ENCODE measurements at regions not wholly inside any gene's neighbourhood (a gene's known extent, or its start where the extent isn't known, plus 50 kb on each side); places are given as distances from the start of the nearest gene placed in this dataset.

DNA sequence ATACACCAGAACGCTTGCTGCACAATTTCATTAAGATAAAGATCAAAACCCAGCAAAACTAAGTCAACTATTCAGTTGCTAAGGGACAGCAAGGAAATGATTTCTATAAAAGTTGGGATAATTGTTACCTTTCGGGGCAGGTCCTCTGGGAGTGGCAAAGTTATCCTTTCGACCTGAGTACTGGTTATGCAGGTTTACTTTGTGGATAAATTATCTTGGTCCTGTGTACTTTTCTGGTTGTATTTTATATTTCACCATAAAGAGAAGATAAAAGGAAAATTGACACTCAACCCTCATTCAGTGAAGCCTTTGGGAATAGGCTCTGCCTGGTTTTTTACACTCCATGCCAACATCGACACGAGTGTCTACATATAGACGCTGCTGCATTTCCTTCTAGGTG lies 146.5 kb downstream of the SYK start:
- Histone ChIP-seq H2AFZ (ENCODE audit: low read length) (no peak overlapping the region), H3K36me3 (ENCODE audit: insufficient read depth, low read length) (no peaks in the 10 kb centered on the region), H3K27ac (ENCODE audit: low read depth, low read length) (no peak overlapping the region), H3K4me3 (ENCODE audit: insufficient read depth, low read length) (no peak overlapping the region), H4K20me1 (ENCODE audit: insufficient read depth, low read length) (no peaks in the 10 kb centered on the region), H3K79me2 (ENCODE audit: insufficient read depth, low read length) (no peaks in the 10 kb centered on the region), H3K4me1 (ENCODE audit: insufficient read depth, low read length) (no peaks in the 10 kb centered on the region), H3K4me2 (ENCODE audit: insufficient read depth, low read length) (no peak overlapping the region), H3K9me3 (ENCODE audit: low read depth, low read length) (no peaks in the 10 kb centered on the region), H3K27me3 (ENCODE audit: insufficient read depth, low read length) (peaks cover 55% of the 10 kb centered on the region)
- TF ChIP-seq, protein P1, sequence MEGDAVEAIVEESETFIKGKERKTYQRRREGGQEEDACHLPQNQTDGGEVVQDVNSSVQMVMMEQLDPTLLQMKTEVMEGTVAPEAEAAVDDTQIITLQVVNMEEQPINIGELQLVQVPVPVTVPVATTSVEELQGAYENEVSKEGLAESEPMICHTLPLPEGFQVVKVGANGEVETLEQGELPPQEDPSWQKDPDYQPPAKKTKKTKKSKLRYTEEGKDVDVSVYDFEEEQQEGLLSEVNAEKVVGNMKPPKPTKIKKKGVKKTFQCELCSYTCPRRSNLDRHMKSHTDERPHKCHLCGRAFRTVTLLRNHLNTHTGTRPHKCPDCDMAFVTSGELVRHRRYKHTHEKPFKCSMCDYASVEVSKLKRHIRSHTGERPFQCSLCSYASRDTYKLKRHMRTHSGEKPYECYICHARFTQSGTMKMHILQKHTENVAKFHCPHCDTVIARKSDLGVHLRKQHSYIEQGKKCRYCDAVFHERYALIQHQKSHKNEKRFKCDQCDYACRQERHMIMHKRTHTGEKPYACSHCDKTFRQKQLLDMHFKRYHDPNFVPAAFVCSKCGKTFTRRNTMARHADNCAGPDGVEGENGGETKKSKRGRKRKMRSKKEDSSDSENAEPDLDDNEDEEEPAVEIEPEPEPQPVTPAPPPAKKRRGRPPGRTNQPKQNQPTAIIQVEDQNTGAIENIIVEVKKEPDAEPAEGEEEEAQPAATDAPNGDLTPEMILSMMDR (IDR thresholded peaks at IDR 0.05; ENCODE audit: extremely low read depth, low read depth, low read length) = no peak
- no peak for DNase-seq (ENCODE audit: insufficient read length, low spot score, missing footprints)

DNA sequence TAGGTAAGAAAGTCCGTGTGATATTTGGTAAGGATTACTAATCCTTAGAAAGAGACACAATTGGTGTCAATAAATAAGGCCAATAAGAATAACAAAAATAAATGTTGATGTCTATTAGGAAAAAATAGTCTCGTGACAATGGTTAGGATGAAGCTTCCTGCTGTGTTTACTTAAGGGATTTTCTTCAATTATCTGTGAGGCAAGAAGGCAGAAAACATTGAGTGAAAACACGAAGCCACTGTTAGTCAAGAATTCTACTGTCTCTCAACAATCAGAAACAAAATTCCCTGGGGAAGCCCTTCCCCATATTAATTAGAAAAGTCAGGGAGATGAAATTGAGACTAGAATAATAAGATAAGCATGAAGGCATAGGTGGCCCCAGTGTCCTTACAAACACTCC lies 149.0 kb downstream of the SYK start:
- Histone ChIP-seq H4K20me1 (ENCODE audit: insufficient read depth, low read length) (no peaks in the 10 kb centered on the region), H3K4me1 (ENCODE audit: insufficient read depth, low read length) (no peaks in the 10 kb centered on the region), H3K36me3 (ENCODE audit: insufficient read depth, low read length) (no peaks in the 10 kb centered on the region), H3K79me2 (ENCODE audit: insufficient read depth, low read length) (no peaks in the 10 kb centered on the region), H3K27me3 (ENCODE audit: insufficient read depth, low read length) (peaks cover 40% of the 10 kb centered on the region), H2AFZ (ENCODE audit: low read length) (no peak overlapping the region), H3K27ac (ENCODE audit: low read depth, low read length) (no peak overlapping the region), H3K4me2 (ENCODE audit: insufficient read depth, low read length) (no peak overlapping the region), H3K4me3 (ENCODE audit: insufficient read depth, low read length) (no peak overlapping the region), H3K9me3 (ENCODE audit: low read depth, low read length) (no peaks in the 10 kb centered on the region)
- TF ChIP-seq, protein P1 (IDR thresholded peaks at IDR 0.05; ENCODE audit: extremely low read depth, low read depth, low read length) = no peak
- DNase-seq (ENCODE audit: insufficient read length, low spot score, missing footprints) = no peak

DNA sequence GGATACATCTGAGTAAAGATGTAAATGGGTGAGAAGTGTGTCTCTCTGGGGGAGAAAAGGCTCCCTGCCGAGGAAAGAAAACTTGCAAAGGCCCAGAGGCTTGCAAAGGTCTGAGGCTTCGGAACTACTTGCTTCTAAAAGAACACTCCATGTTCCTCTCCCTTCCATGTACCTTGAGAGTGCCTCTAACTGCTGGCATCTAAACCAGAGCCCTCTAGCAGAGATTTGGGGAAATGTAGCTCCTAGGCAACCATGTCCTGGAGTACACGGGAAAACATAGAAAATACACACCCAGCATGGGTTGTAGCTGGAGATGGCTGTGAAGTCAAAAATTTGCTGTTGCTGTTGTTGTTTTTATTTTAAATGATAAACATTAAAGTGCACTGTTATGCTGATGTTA lies 151.6 kb downstream of the SYK start:
- TF ChIP-seq, protein P1 (IDR thresholded peaks at IDR 0.05; ENCODE audit: extremely low read depth, low read depth, low read length) = no peak
- H2AFZ ChIP-seq (ENCODE audit: low read length) = no peak overlapping the region
- H4K20me1 ChIP-seq (ENCODE audit: insufficient read depth, low read length) = no peaks in the 10 kb centered on the region
- peaks cover 9% of the 10 kb centered on the region for H3K4me1 ChIP-seq (ENCODE audit: insufficient read depth, low read length)
- DNase-seq (ENCODE audit: insufficient read length, low spot score, missing footprints) = no peak
- no peaks in the 10 kb centered on the region for H3K79me2 ChIP-seq (ENCODE audit: insufficient read depth, low read length)
- no peak overlapping the region for H3K27ac ChIP-seq (ENCODE audit: low read depth, low read length)
- no peaks in the 10 kb centered on the region for H3K36me3 ChIP-seq (ENCODE audit: insufficient read depth, low read length)
- H3K4me3 ChIP-seq (ENCODE audit: insufficient read depth, low read length) = no peak overlapping the region
- H3K27me3 ChIP-seq (ENCODE audit: insufficient read depth, low read length) = peaks cover 21% of the 10 kb centered on the region
- H3K9me3 ChIP-seq (ENCODE audit: low read depth, low read length) = no peaks in the 10 kb centered on the region
- H3K4me2 ChIP-seq (ENCODE audit: insufficient read depth, low read length) = no peak overlapping the region

DNA sequence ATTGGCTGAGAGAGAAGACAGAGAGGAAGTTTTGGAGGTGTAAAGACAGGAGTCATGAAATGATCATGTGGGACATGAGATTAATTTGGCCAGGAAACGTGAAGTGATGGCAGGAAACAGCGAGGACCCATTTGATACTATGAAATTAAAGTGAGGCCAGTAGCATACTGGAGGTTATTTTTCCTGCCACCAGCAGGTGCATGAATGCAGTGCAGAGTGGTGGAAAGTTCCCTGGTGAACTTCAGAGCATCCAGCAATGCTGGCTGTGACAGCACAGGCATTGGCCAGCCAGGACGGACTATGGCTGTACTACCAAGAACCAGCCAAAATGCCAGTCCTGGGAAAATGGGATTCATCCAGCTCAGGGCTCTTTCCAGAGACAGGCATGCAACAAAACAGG lies 152.2 kb downstream of the SYK start:
- H3K27me3 ChIP-seq (ENCODE audit: insufficient read depth, low read length) = peaks cover 16% of the 10 kb centered on the region
- TF ChIP-seq, protein P1 (IDR thresholded peaks at IDR 0.05; ENCODE audit: extremely low read depth, low read depth, low read length) = no peak

More for the DNA sequence above, 152.2 kb downstream of the SYK start:
- Histone ChIP-seq H3K4me2 (ENCODE audit: insufficient read depth, low read length) (no peak overlapping the region), H3K27ac (ENCODE audit: low read depth, low read length) (no peak overlapping the region), H3K36me3 (ENCODE audit: insufficient read depth, low read length) (no peaks in the 10 kb centered on the region), H3K4me3 (ENCODE audit: insufficient read depth, low read length) (no peak overlapping the region), H3K9me3 (ENCODE audit: low read depth, low read length) (no peaks in the 10 kb centered on the region), H2AFZ (ENCODE audit: low read length) (no peak overlapping the region), H3K4me1 (ENCODE audit: insufficient read depth, low read length) (peaks cover 9% of the 10 kb centered on the region), H4K20me1 (ENCODE audit: insufficient read depth, low read length) (no peaks in the 10 kb centered on the region), H3K79me2 (ENCODE audit: insufficient read depth, low read length) (no peaks in the 10 kb centered on the region)
- DNase-seq (ENCODE audit: insufficient read length, low spot score, missing footprints) = no peak

All from osteoblast (primary cell).